ENCODE measurements at regions not wholly inside any gene's neighbourhood (a gene's known extent, or its start where the extent isn't known, plus 50 kb on each side); places are given as distances from the start of the nearest gene placed in this dataset.

DNA sequence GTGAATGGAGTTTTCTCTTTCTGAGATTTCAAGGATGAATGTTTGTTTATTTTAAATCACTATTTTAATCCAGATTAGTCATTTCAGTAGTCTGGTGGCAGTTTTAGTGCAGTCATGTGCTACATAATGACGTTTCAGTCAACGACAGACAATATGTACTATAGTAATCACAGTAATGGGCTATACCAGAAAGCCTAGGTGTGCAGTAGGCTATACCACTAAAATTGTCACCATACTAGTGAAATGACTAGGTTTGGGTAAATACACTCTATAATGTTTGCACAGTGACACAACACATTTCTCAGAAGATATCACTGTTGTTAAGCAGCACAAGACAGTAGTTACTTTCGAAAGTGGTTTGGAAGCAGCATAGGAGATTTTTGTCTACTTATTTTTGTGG lies 203.1 kb downstream of the ETNK1 start:
- H3K36me3 Mint-ChIP-seq (ENCODE audit: insufficient read depth, unreplicated experiment): no peaks in the 10 kb centered on the region
- TF ChIP-seq, protein P1, sequence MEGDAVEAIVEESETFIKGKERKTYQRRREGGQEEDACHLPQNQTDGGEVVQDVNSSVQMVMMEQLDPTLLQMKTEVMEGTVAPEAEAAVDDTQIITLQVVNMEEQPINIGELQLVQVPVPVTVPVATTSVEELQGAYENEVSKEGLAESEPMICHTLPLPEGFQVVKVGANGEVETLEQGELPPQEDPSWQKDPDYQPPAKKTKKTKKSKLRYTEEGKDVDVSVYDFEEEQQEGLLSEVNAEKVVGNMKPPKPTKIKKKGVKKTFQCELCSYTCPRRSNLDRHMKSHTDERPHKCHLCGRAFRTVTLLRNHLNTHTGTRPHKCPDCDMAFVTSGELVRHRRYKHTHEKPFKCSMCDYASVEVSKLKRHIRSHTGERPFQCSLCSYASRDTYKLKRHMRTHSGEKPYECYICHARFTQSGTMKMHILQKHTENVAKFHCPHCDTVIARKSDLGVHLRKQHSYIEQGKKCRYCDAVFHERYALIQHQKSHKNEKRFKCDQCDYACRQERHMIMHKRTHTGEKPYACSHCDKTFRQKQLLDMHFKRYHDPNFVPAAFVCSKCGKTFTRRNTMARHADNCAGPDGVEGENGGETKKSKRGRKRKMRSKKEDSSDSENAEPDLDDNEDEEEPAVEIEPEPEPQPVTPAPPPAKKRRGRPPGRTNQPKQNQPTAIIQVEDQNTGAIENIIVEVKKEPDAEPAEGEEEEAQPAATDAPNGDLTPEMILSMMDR (IDR thresholded peaks at IDR 0.05; ENCODE audit: unreplicated experiment): no peak
- no peak overlapping the region for H3K4me3 Mint-ChIP-seq (ENCODE audit: low read depth, unreplicated experiment)
- CTCF ChIA-PET: no interaction called here
- H3K27me3 Mint-ChIP-seq (ENCODE audit: unreplicated experiment): no peaks in the 10 kb centered on the region
- intact Hi-C loops (cut with micrococcal nuclease; ENCODE audit: unreplicated experiment): no loop called here
- no peaks in the 10 kb centered on the region for H3K4me1 Mint-ChIP-seq (ENCODE audit: low read depth, unreplicated experiment)
- H3K9me3 Mint-ChIP-seq (ENCODE audit: low read depth, unreplicated experiment): peaks cover 6% of the 10 kb centered on the region
- H3K27ac Mint-ChIP-seq (ENCODE audit: unreplicated experiment): no peak overlapping the region
- no peak for DNase-seq
- BruUV-seq (replicated peaks): no TSS peak

DNA sequence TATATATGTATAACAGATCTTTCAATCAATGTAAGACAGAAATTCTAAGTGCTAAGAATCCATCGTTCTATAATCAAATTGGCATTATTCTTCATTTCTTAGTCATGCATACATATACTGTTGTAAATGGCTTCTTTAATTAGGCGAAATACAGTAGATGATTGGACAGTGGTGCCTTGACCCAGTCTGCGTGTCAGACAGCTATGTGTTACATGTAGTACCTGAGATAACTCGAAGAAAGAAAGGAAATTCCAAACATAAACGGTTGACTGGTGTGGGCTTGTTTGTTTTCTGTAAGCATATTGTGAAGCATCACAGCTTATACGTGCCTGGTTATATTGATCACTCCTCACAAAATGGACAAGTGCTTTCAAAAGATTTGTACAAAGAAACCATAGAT lies 210.5 kb downstream of the ETNK1 start:
- H3K36me3 Mint-ChIP-seq (ENCODE audit: insufficient read depth, unreplicated experiment): no peaks in the 10 kb centered on the region
- H3K4me3 Mint-ChIP-seq (ENCODE audit: low read depth, unreplicated experiment): no peak overlapping the region
- no peak for DNase-seq
- no peaks in the 10 kb centered on the region for H3K27me3 Mint-ChIP-seq (ENCODE audit: unreplicated experiment)
- TF ChIP-seq, protein P1 (IDR thresholded peaks at IDR 0.05; ENCODE audit: unreplicated experiment): no peak
- intact Hi-C loops (cut with micrococcal nuclease; ENCODE audit: unreplicated experiment): no loop called here
- BruUV-seq (replicated peaks): no TSS peak
- H3K4me1 Mint-ChIP-seq (ENCODE audit: low read depth, unreplicated experiment): no peaks in the 10 kb centered on the region
- CTCF ChIA-PET: no interaction called here
- H3K27ac Mint-ChIP-seq (ENCODE audit: unreplicated experiment): no peak overlapping the region
- H3K9me3 Mint-ChIP-seq (ENCODE audit: low read depth, unreplicated experiment): no peaks in the 10 kb centered on the region

DNA sequence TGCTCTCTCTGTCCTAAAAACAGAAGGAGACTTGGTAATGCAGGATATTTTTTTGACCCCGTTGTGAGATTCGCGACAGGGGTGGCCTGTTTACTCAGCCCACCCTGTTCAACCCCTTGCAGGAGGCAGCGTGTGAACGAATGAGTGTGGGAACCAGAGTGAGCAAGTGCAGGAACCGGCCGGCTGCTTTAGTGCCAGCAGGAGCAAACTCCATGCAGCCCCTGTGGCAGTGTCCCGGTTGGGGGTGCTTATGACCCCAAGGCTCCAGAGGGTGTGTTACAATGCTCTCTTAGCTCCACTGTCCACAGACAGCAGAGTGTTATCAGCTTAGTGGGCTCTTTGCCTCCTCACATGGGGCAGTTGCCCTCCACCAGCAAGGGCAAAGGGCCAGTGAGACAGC lies 225.2 kb downstream of the ETNK1 start:
- H3K4me3 Mint-ChIP-seq (ENCODE audit: low read depth, unreplicated experiment): no peak overlapping the region
- no peaks in the 10 kb centered on the region for H3K36me3 Mint-ChIP-seq (ENCODE audit: insufficient read depth, unreplicated experiment)
- peaks cover 6% of the 10 kb centered on the region for H3K4me1 Mint-ChIP-seq (ENCODE audit: low read depth, unreplicated experiment)
- CTCF ChIA-PET: no interaction called here
- H3K27ac Mint-ChIP-seq (ENCODE audit: unreplicated experiment): no peak overlapping the region
- H3K9me3 Mint-ChIP-seq (ENCODE audit: low read depth, unreplicated experiment): no peaks in the 10 kb centered on the region
- H3K27me3 Mint-ChIP-seq (ENCODE audit: unreplicated experiment): peaks cover 48% of the 10 kb centered on the region
- intact Hi-C loops (cut with micrococcal nuclease; ENCODE audit: unreplicated experiment): loop anchor here (10.0 kb wide), 1 partner anchor 1935 kb away; no protein-coding TSS in a partner anchor
- TF ChIP-seq, protein P1 (IDR thresholded peaks at IDR 0.05; ENCODE audit: unreplicated experiment): no peak
- no TSS peak for BruUV-seq (replicated peaks)
- no peak for DNase-seq

DNA sequence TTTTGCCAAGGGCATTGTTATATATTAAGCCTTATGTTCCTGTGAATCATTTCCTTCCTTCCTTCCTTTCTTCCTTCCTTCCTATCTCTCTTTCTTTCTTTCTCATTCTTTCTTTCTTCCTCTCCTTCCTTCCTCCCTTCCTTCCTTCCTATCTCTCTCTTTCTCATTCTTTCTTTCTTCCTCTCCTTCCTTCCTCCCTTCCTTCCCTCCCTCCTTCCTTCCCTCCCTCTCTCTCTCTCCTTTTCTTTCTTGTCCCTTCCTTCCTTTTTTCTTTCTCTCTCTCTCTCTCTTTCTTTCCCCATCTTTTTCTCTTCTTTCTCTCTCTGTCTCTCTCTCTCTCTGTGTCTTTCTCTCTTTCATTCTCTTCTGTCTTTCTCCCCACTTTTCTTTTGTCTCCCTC lies 226.6 kb downstream of the ETNK1 start:
- TF ChIP-seq, protein P1 (IDR thresholded peaks at IDR 0.05; ENCODE audit: unreplicated experiment): no peak
- Mint-ChIP-seq H3K4me3 (ENCODE audit: low read depth, unreplicated experiment) (no peak overlapping the region), H3K9me3 (ENCODE audit: low read depth, unreplicated experiment) (no peaks in the 10 kb centered on the region), H3K27ac (ENCODE audit: unreplicated experiment) (no peak overlapping the region), H3K4me1 (ENCODE audit: low read depth, unreplicated experiment) (peaks cover 6% of the 10 kb centered on the region), H3K27me3 (ENCODE audit: unreplicated experiment) (peaks cover 48% of the 10 kb centered on the region), H3K36me3 (ENCODE audit: insufficient read depth, unreplicated experiment) (no peaks in the 10 kb centered on the region)
- no peak for DNase-seq
- intact Hi-C loops (cut with micrococcal nuclease; ENCODE audit: unreplicated experiment): loop anchor here (10.0 kb wide), 1 partner anchor 1933 kb away; no protein-coding TSS in a partner anchor
- no TSS peak for BruUV-seq (replicated peaks)
- CTCF ChIA-PET: no interaction called here

Measured in Calu3 (cell line).